ENCODE measurements at regions not wholly inside any gene's neighbourhood (a gene's known extent, or its start where the extent isn't known, plus 50 kb on each side); places are given as distances from the start of the nearest gene placed in this dataset.

- TF ChIP-seq CTCF (conservative IDR thresholded peaks at IDR 0.05) (no peak), ZFX (IDR thresholded peaks at IDR 0.05) (no peak)
Observed at GRCh38 chr2:21428754-21429153, 305.0 kb downstream of the TDRD15 start.

Data from C4-2B (cell line).